Brain microvascular endothelial cell (primary cell): ENCODE measurements at regions not wholly inside any gene's neighbourhood (a gene's known extent, or its start where the extent isn't known, plus 50 kb on each side); places are given as distances from the start of the nearest gene placed in this dataset.
A peak's percentile ranks its signal among the peaks of the same experiment; 100 is the strongest.

ENCODE experiments used
- DNase-seq: peaks from one replicate; pipeline ENCODE4 v3.0.0-alpha.2; 2020
- H3K27ac ChIP-seq: fragments of 250-450 bp; sonication (Bioruptor Pico); 2 replicates; pipeline ENCODE4 v1.5.1; 2020; ENCODE audit warnings: mild to moderate bottlenecking, moderate library complexity
- H3K27me3 ChIP-seq: fragments of 250-450 bp; sonication (Bioruptor Pico); replicated peaks from 2 replicates; pipeline ENCODE4 v1.5.1; 2020; ENCODE audit warnings: mild to moderate bottlenecking
- H3K36me3 ChIP-seq: fragments of 250-450 bp; sonication (Bioruptor Pico); replicated peaks from 2 replicates; pipeline ENCODE4 v1.5.1; 2020; ENCODE audit warnings: mild to moderate bottlenecking
- H3K4me3 ChIP-seq: 2 replicates; pipeline ENCODE4 v1.5.1; 2011; ENCODE audit warnings: low read depth, mild to moderate bottlenecking, control low read depth, low read length, moderate library complexity
- in situ Hi-C: cut with HindIII; loops from 2 replicates; pipeline ENCODE4 v1.10.0; 2017; ENCODE audit warnings: low sequenced_read_pairs, low pct_ligation_motif_present
- TF ChIP-seq, protein P1 (sequence below): IDR thresholded peaks from 2 replicates; pipeline ENCODE4 v1.5.1; 2011; ENCODE audit warnings: low read depth, mild to moderate bottlenecking, moderate library complexity, low read length, control low read depth, inconsistent platforms; ENCODE audit errors: missing control alignments

DNA sequence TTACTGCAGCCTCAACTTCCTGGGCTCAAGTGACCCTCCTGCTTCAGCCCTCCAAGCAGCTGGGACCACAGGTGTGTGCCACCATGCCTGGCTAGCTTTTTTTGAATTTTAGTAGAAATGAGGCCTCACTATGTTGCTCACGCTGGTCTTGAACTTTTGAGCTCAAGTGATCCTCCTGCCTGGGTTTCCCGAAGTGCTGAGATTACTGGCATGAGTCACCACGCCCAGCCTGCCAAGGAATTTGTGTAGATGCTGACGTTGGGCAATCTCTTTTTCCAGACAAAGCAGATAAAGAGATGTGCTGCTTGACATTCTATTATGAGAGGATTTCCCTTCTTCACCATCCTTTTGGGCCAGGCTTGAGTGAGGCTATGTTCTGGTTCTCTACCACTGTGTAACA lies 254.5 kb upstream of the RPS6KA3 start:
- TF ChIP-seq, protein P1, sequence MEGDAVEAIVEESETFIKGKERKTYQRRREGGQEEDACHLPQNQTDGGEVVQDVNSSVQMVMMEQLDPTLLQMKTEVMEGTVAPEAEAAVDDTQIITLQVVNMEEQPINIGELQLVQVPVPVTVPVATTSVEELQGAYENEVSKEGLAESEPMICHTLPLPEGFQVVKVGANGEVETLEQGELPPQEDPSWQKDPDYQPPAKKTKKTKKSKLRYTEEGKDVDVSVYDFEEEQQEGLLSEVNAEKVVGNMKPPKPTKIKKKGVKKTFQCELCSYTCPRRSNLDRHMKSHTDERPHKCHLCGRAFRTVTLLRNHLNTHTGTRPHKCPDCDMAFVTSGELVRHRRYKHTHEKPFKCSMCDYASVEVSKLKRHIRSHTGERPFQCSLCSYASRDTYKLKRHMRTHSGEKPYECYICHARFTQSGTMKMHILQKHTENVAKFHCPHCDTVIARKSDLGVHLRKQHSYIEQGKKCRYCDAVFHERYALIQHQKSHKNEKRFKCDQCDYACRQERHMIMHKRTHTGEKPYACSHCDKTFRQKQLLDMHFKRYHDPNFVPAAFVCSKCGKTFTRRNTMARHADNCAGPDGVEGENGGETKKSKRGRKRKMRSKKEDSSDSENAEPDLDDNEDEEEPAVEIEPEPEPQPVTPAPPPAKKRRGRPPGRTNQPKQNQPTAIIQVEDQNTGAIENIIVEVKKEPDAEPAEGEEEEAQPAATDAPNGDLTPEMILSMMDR = no peak
- in situ Hi-C loops = no loop called here
- peak; percentile 69 for DNase-seq
- H3K36me3 ChIP-seq = no peaks in the 10 kb centered on the region
- no peaks in the 10 kb centered on the region for H3K27me3 ChIP-seq
- no peak overlapping the region for H3K4me3 ChIP-seq
- no peak overlapping the region for H3K27ac ChIP-seq

DNA sequence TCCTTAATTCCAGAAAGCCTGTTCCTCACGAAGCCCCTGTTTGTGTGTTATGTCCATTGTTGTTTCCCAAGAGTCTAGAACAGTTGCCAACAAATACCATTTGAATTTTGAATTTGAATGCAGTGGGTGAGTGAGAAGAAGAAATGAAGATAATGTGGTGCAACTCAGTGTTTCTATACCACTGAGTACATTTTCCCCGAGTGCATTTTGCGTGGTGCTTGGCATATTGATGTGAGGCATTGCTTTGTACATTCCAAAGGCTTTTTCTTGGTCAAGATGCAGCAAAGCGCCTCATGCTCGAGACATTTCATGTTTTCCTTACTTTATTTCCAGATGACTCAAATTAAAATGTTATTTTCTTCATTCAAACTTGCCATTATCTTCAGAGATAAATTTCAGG lies 253.1 kb upstream of the RPS6KA3 start:
- Histone ChIP-seq H3K36me3 (no peaks in the 10 kb centered on the region), H3K4me3 (no peak overlapping the region), H3K27me3 (no peaks in the 10 kb centered on the region), H3K27ac (no peak overlapping the region)
- TF ChIP-seq, protein P1 = no peak
- no peak for DNase-seq
- in situ Hi-C loops = no loop called here

DNA sequence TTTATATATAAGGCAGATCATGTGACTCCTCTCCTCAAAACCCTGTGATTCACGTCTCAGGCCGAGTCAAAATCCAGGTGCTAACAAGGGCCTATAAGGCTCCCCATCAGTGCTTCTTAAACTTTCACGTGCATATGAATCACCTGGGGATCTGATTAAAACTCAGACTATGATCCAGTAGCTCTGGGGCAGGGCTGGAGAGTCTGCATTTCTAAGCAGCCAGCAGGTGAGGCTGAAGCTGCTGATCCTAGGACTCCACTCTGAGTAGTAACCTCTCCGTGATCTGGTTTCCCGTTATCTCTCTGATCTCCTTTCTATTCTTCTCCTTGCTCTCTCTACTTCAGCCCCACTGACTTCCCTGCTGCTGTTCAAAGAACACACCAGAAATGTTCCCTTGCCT lies 252.4 kb upstream of the RPS6KA3 start:
- Histone ChIP-seq H3K36me3 (no peaks in the 10 kb centered on the region), H3K27me3 (no peaks in the 10 kb centered on the region), H3K27ac (no peak overlapping the region), H3K4me3 (no peak overlapping the region)
- DNase-seq = no peak
- TF ChIP-seq, protein P1 = no peak
- in situ Hi-C loops = no loop called here

DNA sequence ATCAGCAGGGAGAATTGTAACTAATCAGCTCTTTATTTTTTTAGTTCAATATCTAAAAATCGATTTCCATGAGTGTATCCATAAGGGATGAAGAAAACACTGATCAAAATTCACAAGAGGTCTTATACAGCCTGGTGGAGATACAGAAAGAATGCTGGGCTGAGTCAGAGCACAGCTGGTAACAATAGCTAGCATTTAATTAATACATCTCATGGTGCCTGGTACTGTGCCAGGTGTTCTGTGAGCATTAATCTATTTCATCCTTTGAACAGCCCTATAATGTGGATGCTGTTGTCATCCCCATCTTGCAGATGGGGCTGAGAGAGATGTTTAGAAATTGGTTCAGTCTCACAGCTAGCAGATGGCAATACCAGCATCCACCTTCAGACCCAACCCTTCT lies 250.9 kb upstream of the RPS6KA3 start:
- Histone ChIP-seq H3K27me3 (no peaks in the 10 kb centered on the region), H3K4me3 (no peak overlapping the region), H3K27ac (no peak overlapping the region), H3K36me3 (no peaks in the 10 kb centered on the region)
- TF ChIP-seq, protein P1 = no peak
- in situ Hi-C loops = no loop called here
- DNase-seq = no peak

DNA sequence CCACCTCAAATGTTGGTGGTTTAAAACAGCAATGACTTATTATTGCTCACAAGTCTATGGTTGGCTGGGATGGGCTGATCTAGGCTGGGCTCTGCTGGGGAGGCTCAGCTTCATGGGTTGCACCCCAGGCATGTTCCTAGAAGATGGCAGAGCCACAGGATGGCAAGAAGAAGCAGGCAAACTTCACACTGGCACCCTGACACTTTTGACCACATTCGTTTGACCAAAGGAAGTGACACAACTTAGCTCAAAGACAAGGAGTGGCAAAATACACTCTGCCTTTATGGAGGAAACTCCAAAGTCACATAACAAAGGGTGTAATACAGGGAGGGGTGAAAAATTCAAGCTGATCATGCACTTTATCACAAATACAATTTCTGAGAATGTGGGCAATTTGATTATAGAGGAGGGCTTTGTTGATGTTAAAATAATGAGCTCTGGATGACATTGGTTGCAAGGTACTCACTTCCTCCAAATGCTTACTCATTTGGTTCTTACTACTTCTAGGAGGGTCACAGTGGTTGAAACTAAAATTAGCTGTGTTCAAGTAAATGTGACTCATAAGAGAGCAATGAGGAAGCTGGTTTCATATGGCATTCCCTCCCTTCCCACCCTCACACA lies 249.2 kb upstream of the RPS6KA3 start:
- DNase-seq = peak; percentile 77
- H3K36me3 ChIP-seq = no peaks in the 10 kb centered on the region
- no peak overlapping the region for H3K4me3 ChIP-seq
- in situ Hi-C loops = no loop called here
- peak overlapping the region; percentile 44 for H3K27ac ChIP-seq
- no peaks in the 10 kb centered on the region for H3K27me3 ChIP-seq
- TF ChIP-seq, protein P1 = no peak

DNA sequence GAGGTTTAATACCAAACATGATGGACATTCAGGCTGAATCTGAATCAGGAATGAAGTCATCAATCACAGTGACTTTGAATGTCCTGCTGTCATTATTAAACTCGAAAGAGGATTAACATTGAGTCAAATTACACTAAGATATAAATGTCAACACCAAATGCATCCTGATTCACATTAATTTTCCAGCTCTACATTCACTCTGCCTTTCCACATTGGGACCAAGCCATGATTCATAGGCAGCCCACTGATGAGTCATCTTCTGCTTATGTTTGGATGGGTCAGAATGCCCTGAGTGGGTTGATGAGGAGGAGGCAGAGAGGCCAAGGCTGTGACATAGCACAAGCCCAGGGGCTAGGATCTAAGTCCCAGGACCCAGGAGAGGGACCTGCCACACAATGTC lies 247.6 kb upstream of the RPS6KA3 start:
- Histone ChIP-seq H3K36me3 (no peaks in the 10 kb centered on the region), H3K27me3 (no peaks in the 10 kb centered on the region), H3K4me3 (no peak overlapping the region), H3K27ac (peak overlapping the region; percentile 33)
- in situ Hi-C loops = no loop called here
- TF ChIP-seq, protein P1 = no peak
- peak; percentile 80 for DNase-seq
